ENCODE measurements at regions not wholly inside any gene's neighbourhood (a gene's known extent, or its start where the extent isn't known, plus 50 kb on each side); places are given as distances from the start of the nearest gene placed in this dataset.

DNA sequence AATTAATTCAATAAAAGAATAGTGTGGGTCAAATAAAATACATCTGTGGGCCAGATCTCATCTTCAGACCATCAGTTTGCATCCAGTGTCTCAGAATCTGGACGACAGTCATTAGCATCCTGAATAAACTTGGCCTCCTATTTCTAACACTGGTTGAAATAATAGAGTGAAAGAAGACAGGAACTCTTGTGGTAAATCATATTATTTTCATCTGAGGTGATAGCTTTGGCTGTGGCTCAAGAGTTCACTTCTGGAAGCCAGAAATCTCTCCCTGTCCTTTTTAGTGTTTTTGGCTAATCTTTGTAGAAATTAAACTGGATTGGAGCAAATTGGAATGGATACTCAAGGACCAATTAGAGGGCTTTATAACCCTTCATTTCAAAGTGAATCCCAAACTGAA lies 63.4 kb upstream of the HMHB1 start:
- TF ChIP-seq, protein P1, sequence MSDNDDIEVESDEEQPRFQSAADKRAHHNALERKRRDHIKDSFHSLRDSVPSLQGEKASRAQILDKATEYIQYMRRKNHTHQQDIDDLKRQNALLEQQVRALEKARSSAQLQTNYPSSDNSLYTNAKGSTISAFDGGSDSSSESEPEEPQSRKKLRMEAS (CRISPR knock-in tag; IDR thresholded peaks at IDR 0.05) = no peak
- TF ChIP-seq, protein P2, sequence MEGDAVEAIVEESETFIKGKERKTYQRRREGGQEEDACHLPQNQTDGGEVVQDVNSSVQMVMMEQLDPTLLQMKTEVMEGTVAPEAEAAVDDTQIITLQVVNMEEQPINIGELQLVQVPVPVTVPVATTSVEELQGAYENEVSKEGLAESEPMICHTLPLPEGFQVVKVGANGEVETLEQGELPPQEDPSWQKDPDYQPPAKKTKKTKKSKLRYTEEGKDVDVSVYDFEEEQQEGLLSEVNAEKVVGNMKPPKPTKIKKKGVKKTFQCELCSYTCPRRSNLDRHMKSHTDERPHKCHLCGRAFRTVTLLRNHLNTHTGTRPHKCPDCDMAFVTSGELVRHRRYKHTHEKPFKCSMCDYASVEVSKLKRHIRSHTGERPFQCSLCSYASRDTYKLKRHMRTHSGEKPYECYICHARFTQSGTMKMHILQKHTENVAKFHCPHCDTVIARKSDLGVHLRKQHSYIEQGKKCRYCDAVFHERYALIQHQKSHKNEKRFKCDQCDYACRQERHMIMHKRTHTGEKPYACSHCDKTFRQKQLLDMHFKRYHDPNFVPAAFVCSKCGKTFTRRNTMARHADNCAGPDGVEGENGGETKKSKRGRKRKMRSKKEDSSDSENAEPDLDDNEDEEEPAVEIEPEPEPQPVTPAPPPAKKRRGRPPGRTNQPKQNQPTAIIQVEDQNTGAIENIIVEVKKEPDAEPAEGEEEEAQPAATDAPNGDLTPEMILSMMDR (IDR thresholded peaks at IDR 0.05) = no peak
- TF ChIP-seq KAT7 (CRISPR knock-in tag; IDR thresholded peaks at IDR 0.05; ENCODE audit: borderline replicate concordance) (no peak), MYBL2 (CRISPR knock-in tag; IDR thresholded peaks at IDR 0.05) (no peak), TEAD4 (CRISPR knock-in tag; IDR thresholded peaks at IDR 0.05) (no peak), RELA (CRISPR knock-in tag; IDR thresholded peaks at IDR 0.05; ENCODE audit: borderline replicate concordance) (no peak), NFE2L1 (CRISPR knock-in tag; IDR thresholded peaks at IDR 0.05) (no peak), NFYB (CRISPR knock-in tag; conservative IDR thresholded peaks at IDR 0.05; ENCODE audit: low read depth) (no peak), ESRRA (CRISPR knock-in tag; IDR thresholded peaks at IDR 0.05; ENCODE audit: borderline replicate concordance) (no peak), SP1 (CRISPR knock-in tag; conservative IDR thresholded peaks at IDR 0.05) (no peak), CBFB (CRISPR knock-in tag; IDR thresholded peaks at IDR 0.05; ENCODE audit: low read depth) (no peak)
- TF ChIP-seq, protein P3, sequence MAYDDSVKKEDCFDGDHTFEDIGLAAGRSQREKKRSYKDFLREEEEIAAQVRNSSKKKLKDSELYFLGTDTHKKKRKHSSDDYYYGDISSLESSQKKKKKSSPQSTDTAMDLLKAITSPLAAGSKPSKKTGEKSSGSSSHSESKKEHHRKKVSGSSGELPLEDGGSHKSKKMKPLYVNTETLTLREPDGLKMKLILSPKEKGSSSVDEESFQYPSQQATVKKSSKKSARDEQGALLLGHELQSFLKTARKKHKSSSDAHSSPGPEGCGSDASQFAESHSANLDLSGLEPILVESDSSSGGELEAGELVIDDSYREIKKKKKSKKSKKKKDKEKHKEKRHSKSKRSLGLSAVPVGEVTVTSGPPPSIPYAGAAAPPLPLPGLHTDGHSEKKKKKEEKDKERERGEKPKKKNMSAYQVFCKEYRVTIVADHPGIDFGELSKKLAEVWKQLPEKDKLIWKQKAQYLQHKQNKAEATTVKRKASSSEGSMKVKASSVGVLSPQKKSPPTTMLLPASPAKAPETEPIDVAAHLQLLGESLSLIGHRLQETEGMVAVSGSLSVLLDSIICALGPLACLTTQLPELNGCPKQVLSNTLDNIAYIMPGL (CRISPR knock-in tag; IDR thresholded peaks at IDR 0.05) = no peak
